ENCODE measurements at regions not wholly inside any gene's neighbourhood (a gene's known extent, or its start where the extent isn't known, plus 50 kb on each side); places are given as distances from the start of the nearest gene placed in this dataset.

- no peaks in the 10 kb centered on the region for H3K27me3 ChIP-seq
- 83 to 88% methylated on average over 2 of the region's 2 CpGs for WGBS, 2 donors
- intact Hi-C loops (cut with DNase I), result no loop called here
- H3K9me3 ChIP-seq, result no peaks in the 10 kb centered on the region
- no peak overlapping the region for H3K27ac ChIP-seq
- H3K36me3 ChIP-seq, result no peaks in the 10 kb centered on the region
- H3K4me3 ChIP-seq, result no peak overlapping the region
- no peaks in the 10 kb centered on the region for H3K4me1 ChIP-seq
- no peak for DNase-seq
- TF ChIP-seq POLR2A (IDR thresholded peaks at IDR 0.05) (no peak), CTCF (IDR thresholded peaks at IDR 0.05) (no peak)
Observed at GRCh38 chr9:108515856-108516255, 339.9 kb downstream of the ACTL7B start.

DNA sequence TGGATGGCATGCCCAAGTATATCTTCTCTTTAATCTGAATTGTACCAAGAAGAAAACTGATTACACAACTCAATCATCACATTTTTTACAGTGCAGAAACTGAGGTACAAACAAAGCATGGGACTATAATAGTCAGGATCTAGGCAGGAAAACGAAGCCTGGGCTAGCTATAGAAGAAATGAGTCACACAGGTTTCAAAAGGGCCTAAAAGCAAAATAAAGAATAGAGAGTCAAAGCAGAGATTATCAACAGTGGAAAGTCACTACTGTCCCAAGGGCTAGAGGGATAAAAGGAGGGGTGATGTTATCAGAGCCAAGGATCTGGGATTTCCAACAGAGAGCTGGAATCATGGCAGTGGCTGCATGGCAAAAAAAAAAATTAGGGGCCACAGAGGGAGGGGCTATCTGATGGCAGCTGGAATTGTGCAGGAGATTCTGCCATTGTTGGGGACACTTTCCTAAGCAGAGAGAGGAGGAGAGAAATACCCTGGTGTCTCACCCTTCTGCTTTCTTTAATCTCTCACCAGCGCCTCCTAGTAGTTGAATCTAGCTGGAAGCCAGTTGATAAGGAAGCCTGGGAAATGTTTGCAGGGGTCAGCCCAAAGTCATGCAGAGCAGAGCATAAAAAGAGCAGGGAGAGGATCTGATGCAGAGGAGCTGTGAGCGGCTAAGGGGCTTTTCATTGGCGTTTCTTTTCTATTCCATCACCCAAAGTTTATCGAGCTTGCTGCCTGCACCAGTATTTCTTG, 343.2 kb downstream of the ACTL7B start:
- no peaks in the 10 kb centered on the region for H3K4me1 ChIP-seq
- H3K36me3 ChIP-seq, result no peaks in the 10 kb centered on the region
- no peak for TF ChIP-seq POLR2A (IDR thresholded peaks at IDR 0.05)
- TF ChIP-seq CTCF (IDR thresholded peaks at IDR 0.05), result no peak
- H3K27ac ChIP-seq, result no peak overlapping the region
- no peak overlapping the region for H3K4me3 ChIP-seq
- H3K9me3 ChIP-seq, result no peaks in the 10 kb centered on the region
- no peaks in the 10 kb centered on the region for H3K27me3 ChIP-seq
- no peak for DNase-seq
- intact Hi-C loops (cut with DNase I), result no loop called here
- WGBS, 2 donors, result 72 to 74% methylated on average over 5 of the region's 5 CpGs

DNA sequence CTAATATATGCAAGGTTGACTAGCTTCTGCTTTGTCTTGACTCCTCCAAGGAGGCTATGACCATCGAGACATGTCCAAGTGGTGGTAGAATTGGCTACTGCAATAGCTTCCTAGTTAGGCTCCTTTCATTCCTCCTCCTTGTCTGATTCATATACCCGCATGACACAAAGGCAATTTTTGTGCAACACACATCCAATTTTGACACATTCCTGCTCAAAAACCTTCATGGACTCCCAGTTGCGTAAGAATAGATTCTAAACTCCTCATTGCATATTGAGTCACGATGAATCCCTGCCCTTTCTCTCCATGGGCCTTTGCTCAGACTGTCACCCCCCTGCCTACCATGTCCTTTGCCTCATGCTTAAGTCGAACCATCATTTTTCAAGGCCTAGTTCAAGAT, 344.5 kb downstream of the ACTL7B start:
- intact Hi-C loops (cut with DNase I), result no loop called here

GRCh38 chr9:108496846-108497245, 358.9 kb downstream of the ACTL7B start:
- 63 to 77% methylated on average over 4 of the region's 4 CpGs for WGBS, 2 donors
- intact Hi-C loops (cut with DNase I), result no loop called here

More for the DNA sequence above, 344.5 kb downstream of the ACTL7B start:
- Histone ChIP-seq H3K4me1 (no peaks in the 10 kb centered on the region), H3K9me3 (no peaks in the 10 kb centered on the region), H3K27me3 (no peaks in the 10 kb centered on the region), H3K4me3 (no peak overlapping the region), H3K27ac (no peak overlapping the region), H3K36me3 (no peaks in the 10 kb centered on the region)
- 79 to 88% methylated on average over 5 of the region's 5 CpGs for WGBS, 2 donors
- no peak for DNase-seq
- TF ChIP-seq CTCF (IDR thresholded peaks at IDR 0.05) (no peak), POLR2A (IDR thresholded peaks at IDR 0.05) (no peak)

More at GRCh38 chr9:108496846-108497245, 358.9 kb downstream of the ACTL7B start:
- H3K27ac ChIP-seq, result no peak overlapping the region
- H3K4me3 ChIP-seq, result no peak overlapping the region
- no peaks in the 10 kb centered on the region for H3K27me3 ChIP-seq
- no peaks in the 10 kb centered on the region for H3K4me1 ChIP-seq
- no peaks in the 10 kb centered on the region for H3K36me3 ChIP-seq
- no peak for DNase-seq
- TF ChIP-seq CTCF (IDR thresholded peaks at IDR 0.05) (no peak), POLR2A (IDR thresholded peaks at IDR 0.05) (no peak)
- H3K9me3 ChIP-seq, result peaks cover 0 to 7% (median 0%) of the 10 kb centered on the region in 3 donors
